SK-MEL-5 (cell line): ENCODE measurements at regions not wholly inside any gene's neighbourhood (a gene's known extent, or its start where the extent isn't known, plus 50 kb on each side); places are given as distances from the start of the nearest gene placed in this dataset.

Experiments used
- DNase-seq: peaks from one replicate; pipeline ENCODE4 v3.0.0-alpha.2; 2016; ENCODE audit warnings: low read depth, low spot score
- in situ Hi-C: cut with HindIII; loops from 2 replicates; pipeline ENCODE4 v1.10.0; 2016; ENCODE audit warnings: low sequenced_read_pairs, high pct_unique_total_duplicates, low pct_unique_long_range_greater_than_20kb

- in situ Hi-C loops: no loop called here
- DNase-seq: no peak
Observed at GRCh38 chr21:41673596-41674335, 93.1 kb downstream of the RIPK4 start.

DNA sequence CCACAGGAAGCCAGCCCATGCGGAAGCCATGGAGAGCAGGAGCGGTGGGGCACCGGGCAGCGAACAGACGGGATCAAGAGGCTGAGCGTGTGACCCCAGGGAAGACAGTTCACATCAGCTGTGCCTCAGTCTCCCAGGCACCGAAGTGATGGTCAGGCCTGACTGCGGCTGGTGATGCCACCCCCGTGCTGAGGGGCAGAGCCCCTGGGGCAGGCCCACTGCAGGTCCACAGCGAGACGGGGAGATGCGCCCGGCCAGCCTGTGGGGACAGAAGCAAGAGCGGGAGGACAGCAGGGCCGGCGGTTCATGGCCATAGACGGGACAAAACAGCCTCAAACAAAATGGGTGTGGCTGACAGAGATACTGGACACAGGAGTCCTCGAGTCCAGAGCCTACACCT lies 93.8 kb downstream of the RIPK4 start:
- no peak for DNase-seq
- in situ Hi-C loops: no loop called here

GRCh38 chr21:41672543-41672915 lies 94.3 kb downstream of the RIPK4 start:
- DNase-seq: no peak
- in situ Hi-C loops: no loop called here

DNA sequence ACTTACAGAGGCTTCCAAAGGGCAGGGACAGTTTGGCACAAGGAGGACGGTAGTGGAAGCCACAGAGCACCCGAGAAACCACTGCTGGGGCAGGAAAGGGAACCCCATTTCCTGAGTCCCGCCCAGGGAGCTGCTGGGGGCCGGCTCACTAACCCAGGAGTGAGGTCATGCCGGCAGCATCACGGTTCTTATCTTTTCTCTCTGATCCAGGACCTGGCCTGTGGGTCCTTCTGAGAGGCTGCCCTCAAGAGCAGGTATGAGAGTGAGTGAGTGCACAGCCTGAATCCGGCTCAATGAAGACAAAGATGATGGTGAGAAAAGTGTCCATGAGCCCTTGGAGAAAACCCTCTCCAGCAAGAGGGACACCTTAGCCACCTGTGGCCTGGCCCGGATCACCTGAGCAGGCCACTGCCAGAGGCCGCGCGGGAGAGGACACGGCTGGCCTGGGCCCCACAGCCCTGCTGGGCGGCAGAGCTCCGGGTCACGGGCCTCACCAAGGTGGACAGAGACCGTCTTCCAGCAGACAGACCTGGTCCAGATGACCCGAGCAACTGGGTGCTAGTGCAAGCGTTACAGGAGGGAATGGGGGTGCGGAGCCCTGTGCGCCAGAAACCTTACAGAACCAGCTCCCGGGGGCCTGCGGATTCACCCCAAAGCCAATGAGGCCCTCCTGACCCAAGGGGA lies 94.9 kb downstream of the RIPK4 start:
- in situ Hi-C loops: no loop called here
- DNase-seq: no peak

DNA sequence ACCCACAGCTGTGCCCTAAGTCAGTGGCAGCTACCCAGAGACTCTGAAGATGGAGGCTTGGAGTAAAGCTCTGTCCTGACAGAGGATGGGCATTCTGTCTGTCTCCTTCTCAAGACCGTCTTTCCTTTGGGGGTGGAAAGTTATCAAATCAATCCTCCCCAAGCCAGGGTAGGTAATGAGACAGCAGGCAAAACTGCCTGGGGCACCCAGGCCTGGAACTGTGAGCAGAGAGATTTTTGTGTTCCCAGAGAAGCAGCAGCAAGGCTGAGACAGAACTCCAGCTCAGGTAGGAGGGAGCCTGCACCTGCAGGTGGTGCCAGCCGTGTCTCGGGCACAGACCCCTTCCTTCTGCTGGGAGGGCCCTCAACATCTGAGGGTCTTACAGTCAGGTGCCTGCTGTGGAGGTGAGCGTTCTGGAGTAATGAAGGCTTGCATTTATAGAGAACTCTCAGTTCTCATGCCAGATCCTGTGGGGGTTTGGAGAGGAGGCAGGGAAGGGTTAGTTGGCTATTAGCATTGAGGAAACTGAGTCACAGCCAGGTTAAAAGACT lies 95.6 kb downstream of the RIPK4 start:
- DNase-seq: no peak
- in situ Hi-C loops: no loop called here

DNA sequence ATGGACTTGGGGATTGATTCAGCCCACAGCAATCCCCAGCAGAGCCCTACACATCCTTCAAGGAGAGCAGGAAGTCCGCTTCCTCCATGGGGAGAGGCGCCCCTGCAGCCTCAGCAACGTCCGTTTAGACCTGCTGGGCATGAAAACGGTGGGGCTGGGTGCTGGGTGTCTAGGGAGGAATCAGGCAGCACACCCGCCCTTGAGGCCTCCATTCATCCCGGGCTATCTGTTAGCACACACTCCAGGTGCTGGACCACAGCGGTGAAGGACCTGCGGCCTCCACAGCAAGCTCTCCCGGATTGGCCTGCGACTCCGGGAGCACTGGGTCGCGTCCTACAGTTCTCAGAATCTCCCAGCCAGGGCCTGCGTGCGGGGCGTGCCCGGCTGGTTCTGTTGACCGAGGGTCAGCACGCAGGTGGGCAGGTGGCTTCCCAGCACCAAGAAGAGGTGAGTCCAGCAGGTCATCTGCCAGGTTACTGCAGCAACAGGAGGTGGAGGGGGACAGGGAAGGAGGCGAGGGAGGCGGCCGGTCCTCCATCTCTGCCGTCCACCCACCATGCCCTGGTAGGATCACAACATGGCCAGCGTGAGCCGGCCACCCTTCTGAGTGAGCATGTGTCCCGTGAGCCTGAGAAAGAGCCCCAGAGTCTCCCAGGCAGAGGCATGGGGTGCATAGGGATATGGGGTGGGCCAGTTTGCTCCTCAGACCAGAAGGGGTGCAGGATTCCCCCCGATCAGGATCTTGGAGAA lies 96.6 kb downstream of the RIPK4 start:
- in situ Hi-C loops: no loop called here
- no peak for DNase-seq

DNA sequence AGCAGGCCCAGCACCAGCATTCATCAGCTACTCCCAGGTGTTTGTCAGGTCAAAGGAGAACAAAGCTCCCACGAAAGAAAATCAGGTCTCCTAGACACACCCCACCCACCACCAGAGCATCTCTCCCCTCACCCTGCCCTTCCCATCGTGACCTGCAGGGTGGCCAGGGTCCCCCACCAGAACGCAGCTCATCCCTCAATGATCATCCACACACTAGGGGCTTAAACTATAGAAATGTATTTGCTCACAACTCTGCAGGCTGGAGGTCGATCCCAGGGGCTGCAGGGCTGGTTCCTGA lies 97.4 kb downstream of the RIPK4 start:
- no peak for DNase-seq
- in situ Hi-C loops: no loop called here

DNA sequence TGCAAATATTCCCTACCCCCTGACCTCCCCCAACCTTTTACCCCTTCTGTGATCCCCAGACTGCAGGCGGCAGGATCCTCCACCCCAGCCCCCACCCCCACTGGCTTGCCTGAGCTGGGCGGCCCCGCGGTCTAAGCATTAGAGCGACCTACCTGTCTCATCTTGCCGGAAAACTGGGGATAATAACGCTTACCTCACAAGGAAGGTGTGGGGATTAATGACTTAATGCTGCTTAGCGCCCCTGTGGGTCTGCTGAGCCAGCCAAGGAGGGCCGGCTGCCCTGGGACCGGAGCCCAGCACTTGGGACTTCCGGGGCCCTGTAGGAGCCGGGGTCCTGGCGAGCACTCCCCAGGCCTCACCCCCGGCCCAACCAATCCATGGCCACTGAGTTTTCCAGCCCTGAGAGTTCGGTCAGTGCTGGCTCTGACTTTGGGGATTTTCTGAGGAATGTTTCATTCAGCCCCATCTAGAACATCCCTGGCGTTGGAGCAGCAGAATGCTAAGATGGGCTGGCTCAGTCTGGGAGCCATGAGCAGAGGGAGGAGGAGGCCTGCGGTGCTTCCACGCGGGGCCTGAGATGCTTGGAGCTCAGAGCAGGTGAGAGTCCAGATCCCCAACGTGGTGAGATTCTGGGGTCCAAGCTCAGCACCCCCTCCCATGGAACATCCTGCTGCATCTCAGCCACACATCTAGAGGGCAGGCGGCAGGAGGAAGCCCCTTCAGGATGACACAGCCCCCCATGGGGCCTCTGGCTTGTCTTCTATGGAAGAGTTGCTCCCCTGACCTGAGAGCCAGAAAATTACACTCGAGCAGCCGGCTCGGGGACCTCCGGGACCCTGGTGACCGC lies 97.9 kb downstream of the RIPK4 start:
- in situ Hi-C loops: no loop called here
- DNase-seq: no peak

DNA sequence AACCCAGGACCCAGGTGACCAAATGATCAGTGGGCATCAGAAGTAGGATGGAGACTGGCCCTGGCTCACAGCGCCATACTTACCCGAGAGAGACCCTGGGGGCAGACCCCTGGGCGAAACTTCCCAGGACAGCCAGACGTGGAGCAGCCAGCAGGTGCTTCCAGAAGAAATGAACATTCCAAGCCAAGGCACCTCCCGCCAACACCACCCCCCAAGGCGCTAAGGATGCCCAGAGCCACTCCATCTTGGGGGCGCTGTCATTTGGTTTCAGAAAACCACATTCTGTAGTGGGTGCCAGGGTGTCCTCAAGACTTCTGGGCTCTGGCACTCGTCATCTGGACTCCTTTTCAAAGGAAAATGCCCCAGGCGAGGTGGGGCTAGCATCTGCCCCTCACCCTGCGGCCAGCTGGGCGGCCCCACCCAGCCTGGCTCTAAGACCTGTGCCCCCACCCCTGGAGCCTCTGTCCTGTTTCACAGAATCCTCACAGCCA lies 98.8 kb downstream of the RIPK4 start:
- in situ Hi-C loops: no loop called here
- no peak for DNase-seq

- in situ Hi-C loops: no loop called here
- no peak for DNase-seq
Observed at GRCh38 chr21:41667136-41667535, 99.7 kb downstream of the RIPK4 start.

DNA sequence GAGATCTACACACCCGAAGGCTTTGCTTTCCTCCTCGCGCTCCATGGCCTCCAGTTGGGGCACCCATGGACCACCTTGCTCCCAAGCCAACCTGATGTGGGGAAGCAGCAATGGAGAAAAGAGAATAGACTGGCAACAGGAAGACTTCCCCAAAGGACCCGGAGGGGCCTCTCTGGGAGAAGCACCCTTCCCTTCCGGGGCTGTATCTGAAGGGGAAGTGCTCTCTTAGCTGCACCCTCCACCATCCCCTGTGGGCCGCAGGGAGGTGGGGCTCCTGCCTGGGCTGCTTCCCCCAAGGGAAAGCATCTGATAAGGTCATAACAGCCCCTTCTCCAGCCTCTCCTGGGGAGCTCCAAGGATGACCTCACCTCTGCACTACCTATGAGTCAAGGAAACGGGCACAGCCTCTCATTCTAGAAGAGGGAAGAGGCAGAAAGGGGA lies 100.2 kb downstream of the RIPK4 start:
- in situ Hi-C loops: no loop called here
- DNase-seq: no peak

- in situ Hi-C loops: no loop called here
- no peak for DNase-seq
Observed at GRCh38 chr21:41665766-41666595, 100.9 kb downstream of the RIPK4 start.

- no peak for DNase-seq
- in situ Hi-C loops: no loop called here
Observed at GRCh38 chr21:41664881-41665765, 101.7 kb downstream of the RIPK4 start.

DNA sequence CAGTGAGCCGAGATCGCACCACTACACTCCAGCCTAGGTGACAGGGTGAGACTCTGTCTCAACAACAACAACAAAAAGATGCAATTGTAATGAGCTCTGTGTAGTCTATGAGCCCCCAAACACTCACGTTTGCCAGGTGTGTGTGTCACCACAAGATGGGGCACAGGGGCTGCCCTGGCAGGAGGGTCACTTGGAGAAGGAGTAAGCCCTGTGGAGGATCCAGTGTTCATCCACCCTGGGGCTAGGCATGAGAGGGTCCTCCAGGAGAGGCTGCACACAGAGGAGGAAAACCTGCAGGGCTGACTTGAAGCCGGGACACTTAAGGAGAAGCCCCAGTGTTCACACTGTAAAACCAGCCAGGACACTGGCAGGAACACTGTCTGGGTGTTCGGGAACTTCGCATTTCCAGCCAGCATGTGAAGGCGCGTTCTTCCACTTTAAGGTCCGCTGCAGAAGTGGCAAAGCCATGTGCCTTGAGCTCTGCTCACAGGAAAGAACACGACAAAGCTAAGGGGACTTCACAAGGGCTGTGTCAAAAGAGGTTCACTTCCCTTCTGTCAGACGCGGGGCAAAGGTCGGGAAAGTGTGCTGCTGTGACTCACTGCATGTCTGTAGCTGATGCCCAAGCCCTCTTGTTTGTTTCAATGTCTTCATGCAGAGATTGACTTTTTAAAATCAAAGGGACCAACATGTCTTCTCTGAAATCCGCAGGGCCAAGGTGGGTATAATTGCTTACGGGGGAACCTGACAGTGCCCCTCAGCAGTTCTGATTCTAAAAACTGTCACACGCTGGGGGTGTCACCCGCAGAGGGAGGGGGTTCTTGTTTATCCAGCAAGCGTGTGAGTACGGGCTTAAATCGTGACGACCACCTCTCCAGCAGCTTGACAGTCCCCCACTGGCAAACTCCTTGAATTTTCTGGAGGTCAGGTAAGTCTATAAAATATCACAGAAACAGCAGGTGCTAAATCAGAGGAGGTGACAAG lies 102.8 kb downstream of the RIPK4 start:
- no peak for DNase-seq
- in situ Hi-C loops: no loop called here

DNA sequence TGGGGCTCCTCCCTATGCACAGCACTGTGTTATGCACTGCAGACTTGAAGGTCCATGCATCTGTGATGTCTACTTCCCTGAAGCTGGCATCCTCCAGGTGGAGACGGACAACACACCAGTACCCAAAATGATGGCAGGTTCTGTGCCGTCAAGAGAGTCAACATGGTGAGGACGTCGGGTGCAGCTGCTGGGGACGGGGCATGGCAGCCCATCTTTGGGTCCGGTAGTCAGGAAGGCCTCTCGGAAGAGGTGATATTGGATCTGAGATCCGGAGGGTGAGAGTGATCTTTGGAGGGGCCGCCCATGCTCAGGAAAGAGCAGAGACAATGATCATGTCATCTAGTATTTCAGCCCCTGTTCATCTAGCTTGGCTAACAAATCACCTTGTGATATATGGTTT lies 104.1 kb downstream of the RIPK4 start:
- in situ Hi-C loops: no loop called here
- DNase-seq: no peak
